ENCODE measurements at regions not wholly inside any gene's neighbourhood (a gene's known extent, or its start where the extent isn't known, plus 50 kb on each side); places are given as distances from the start of the nearest gene placed in this dataset.

- no peak for DNase-seq (ENCODE audit: low read depth)
- TF ChIP-seq CTCF (IDR thresholded peaks at IDR 0.05; ENCODE audit: low read depth, low read length) (no peak), MAX (IDR thresholded peaks at IDR 0.05; ENCODE audit: low read depth, low read length) (no peak), POLR2A (IDR thresholded peaks at IDR 0.05; ENCODE audit: extremely low read depth, insufficient read length) (no peak), MYC (IDR thresholded peaks at IDR 0.05; ENCODE audit: low read depth, low read length) (no peak)
- H3K4me3 ChIP-seq (ENCODE audit: low read depth, low read length) = no peak overlapping the region
Observed at GRCh38 chr3:116951610-116952009, 242.0 kb downstream of the TUSC7 start.

- TF ChIP-seq CTCF (IDR thresholded peaks at IDR 0.05; ENCODE audit: low read depth, low read length) = no peak
- TF ChIP-seq MAX (IDR thresholded peaks at IDR 0.05; ENCODE audit: low read depth, low read length) = no peak
- no peak for TF ChIP-seq MYC (IDR thresholded peaks at IDR 0.05; ENCODE audit: low read depth, low read length)
- no peak for TF ChIP-seq POLR2A (IDR thresholded peaks at IDR 0.05; ENCODE audit: extremely low read depth, insufficient read length)
- DNase-seq (ENCODE audit: low read depth) = no peak
- H3K4me3 ChIP-seq (ENCODE audit: low read depth, low read length) = no peak overlapping the region
Observed at GRCh38 chr3:116958291-116958690, 248.7 kb downstream of the TUSC7 start.

- DNase-seq (ENCODE audit: low read depth) = no peak
- TF ChIP-seq MYC (IDR thresholded peaks at IDR 0.05; ENCODE audit: low read depth, low read length) (no peak), CTCF (IDR thresholded peaks at IDR 0.05; ENCODE audit: low read depth, low read length) (no peak), MAX (IDR thresholded peaks at IDR 0.05; ENCODE audit: low read depth, low read length) (no peak), POLR2A (IDR thresholded peaks at IDR 0.05; ENCODE audit: extremely low read depth, insufficient read length) (no peak)
- no peak overlapping the region for H3K4me3 ChIP-seq (ENCODE audit: low read depth, low read length)
Observed at GRCh38 chr3:116961106-116961505, 251.5 kb downstream of the TUSC7 start.

- TF ChIP-seq MAX (IDR thresholded peaks at IDR 0.05; ENCODE audit: low read depth, low read length) (no peak), CTCF (IDR thresholded peaks at IDR 0.05; ENCODE audit: low read depth, low read length) (no peak), MYC (IDR thresholded peaks at IDR 0.05; ENCODE audit: low read depth, low read length) (no peak), POLR2A (IDR thresholded peaks at IDR 0.05; ENCODE audit: extremely low read depth, insufficient read length) (no peak)
- DNase-seq (ENCODE audit: low read depth) = no peak
- H3K4me3 ChIP-seq (ENCODE audit: low read depth, low read length) = no peak overlapping the region
Observed at GRCh38 chr3:116963802-116964201, 254.2 kb downstream of the TUSC7 start.

GRCh38 chr3:116966649-116967048 lies 257.1 kb downstream of the TUSC7 start:
- TF ChIP-seq POLR2A (IDR thresholded peaks at IDR 0.05; ENCODE audit: extremely low read depth, insufficient read length) (no peak), MAX (IDR thresholded peaks at IDR 0.05; ENCODE audit: low read depth, low read length) (no peak), MYC (IDR thresholded peaks at IDR 0.05; ENCODE audit: low read depth, low read length) (no peak), CTCF (IDR thresholded peaks at IDR 0.05; ENCODE audit: low read depth, low read length) (no peak)
- DNase-seq (ENCODE audit: low read depth) = no peak
- no peak overlapping the region for H3K4me3 ChIP-seq (ENCODE audit: low read depth, low read length)

- H3K4me3 ChIP-seq (ENCODE audit: low read depth, low read length) = no peak overlapping the region
- TF ChIP-seq POLR2A (IDR thresholded peaks at IDR 0.05; ENCODE audit: extremely low read depth, insufficient read length) (no peak), CTCF (IDR thresholded peaks at IDR 0.05; ENCODE audit: low read depth, low read length) (no peak), MAX (IDR thresholded peaks at IDR 0.05; ENCODE audit: low read depth, low read length) (no peak), MYC (IDR thresholded peaks at IDR 0.05; ENCODE audit: low read depth, low read length) (no peak)
- DNase-seq (ENCODE audit: low read depth) = no peak
Observed at GRCh38 chr3:116969135-116969534, 259.6 kb downstream of the TUSC7 start.
